Thoracic aorta (tissue), 2 donors: ENCODE measurements at regions not wholly inside any gene's neighbourhood (a gene's known extent, or its start where the extent isn't known, plus 50 kb on each side); places are given as distances from the start of the nearest gene placed in this dataset.

Experiments
- ATAC-seq: fragments of 150-250 bp; one replicate; pipeline ENCODE4 v1.8.0; 2017; ENCODE audit warnings: low read depth; ENCODE audit not compliant: insufficient number of reproducible peaks, low FRiP score
- DNase-seq: peaks from one replicate; pipeline ENCODE4 v3.0.0-alpha.2; 2020; ENCODE audit warnings: low spot score
- H3K27ac ChIP-seq, 2 donors: fragments of 200-600 bp; sonication (generic); 1 replicate in 1 of 2; 2 replicates in 1 of 2; pipeline ENCODE4 v1.5.1; 2016; ENCODE audit warnings: mild to moderate bottlenecking in 2 of 2, moderate library complexity in 2 of 2
- H3K27me3 ChIP-seq: fragments of 200-600 bp; sonication (generic); replicated peaks from 2 replicates; pipeline ENCODE4 v1.6.0; 2016; ENCODE audit warnings: mild to moderate bottlenecking; ENCODE audit not compliant: insufficient read depth
- H3K36me3 ChIP-seq: fragments of 200-600 bp; sonication (generic); one replicate; pipeline ENCODE4 v1.5.1; 2016
- H3K4me1 ChIP-seq, 2 donors: fragments of 200-600 bp; sonication (generic); 1 replicate in 1 of 2; 2 replicates in 1 of 2; pipeline versions ENCODE4 v1.5.1 to v1.6.0; 2016; ENCODE audit warnings: low read depth in 2 of 2, mild to moderate bottlenecking in 1 of 2; ENCODE audit not compliant: control insufficient read depth in 1 of 2
- H3K4me3 ChIP-seq: fragments of 200-600 bp; sonication (generic); 2 replicates; pipeline ENCODE4 v1.5.1; 2016; ENCODE audit warnings: mild to moderate bottlenecking
- H3K9me3 ChIP-seq: fragments of 200-600 bp; sonication (generic); 2 replicates; pipeline ENCODE4 v1.5.1; 2016
- TF ChIP-seq, protein P1 (sequence below): fragments of 200-600 bp; sonication (generic); IDR thresholded peaks from one replicate; pipeline ENCODE4 v1.5.1; 2019; ENCODE audit warnings: antibody characterized with exemption

DNA sequence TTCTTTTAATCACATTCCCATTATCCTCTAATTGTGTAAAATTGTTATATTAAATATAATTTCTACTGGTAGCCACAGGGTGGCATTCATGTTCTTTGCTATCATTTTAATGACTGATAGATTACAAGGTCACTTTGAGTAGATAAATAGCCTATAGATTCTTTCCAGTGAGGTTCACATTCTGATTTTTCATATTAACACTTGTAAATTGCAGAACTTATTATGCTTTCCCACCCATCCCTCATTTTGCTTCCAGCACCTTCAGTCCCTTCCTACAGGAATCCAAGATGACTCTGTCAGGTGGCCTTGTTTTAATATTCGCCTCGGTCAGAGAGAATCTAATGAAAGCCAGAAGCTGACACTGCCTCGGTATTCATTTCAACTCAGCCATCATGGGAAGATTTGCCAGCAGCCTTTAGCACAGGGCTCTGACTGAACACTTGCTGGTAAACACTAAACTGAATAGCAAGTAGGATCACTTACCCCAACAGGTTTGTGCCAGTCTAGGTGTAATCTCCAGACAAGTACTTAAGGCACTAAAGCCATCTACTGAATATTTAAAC lies 101.2 kb upstream of the FSHR start:
- TF ChIP-seq, protein P1, sequence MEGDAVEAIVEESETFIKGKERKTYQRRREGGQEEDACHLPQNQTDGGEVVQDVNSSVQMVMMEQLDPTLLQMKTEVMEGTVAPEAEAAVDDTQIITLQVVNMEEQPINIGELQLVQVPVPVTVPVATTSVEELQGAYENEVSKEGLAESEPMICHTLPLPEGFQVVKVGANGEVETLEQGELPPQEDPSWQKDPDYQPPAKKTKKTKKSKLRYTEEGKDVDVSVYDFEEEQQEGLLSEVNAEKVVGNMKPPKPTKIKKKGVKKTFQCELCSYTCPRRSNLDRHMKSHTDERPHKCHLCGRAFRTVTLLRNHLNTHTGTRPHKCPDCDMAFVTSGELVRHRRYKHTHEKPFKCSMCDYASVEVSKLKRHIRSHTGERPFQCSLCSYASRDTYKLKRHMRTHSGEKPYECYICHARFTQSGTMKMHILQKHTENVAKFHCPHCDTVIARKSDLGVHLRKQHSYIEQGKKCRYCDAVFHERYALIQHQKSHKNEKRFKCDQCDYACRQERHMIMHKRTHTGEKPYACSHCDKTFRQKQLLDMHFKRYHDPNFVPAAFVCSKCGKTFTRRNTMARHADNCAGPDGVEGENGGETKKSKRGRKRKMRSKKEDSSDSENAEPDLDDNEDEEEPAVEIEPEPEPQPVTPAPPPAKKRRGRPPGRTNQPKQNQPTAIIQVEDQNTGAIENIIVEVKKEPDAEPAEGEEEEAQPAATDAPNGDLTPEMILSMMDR = no peak
- Histone ChIP-seq H3K4me1 (no peaks in the 10 kb centered on the region), H3K4me3 (no peak overlapping the region), H3K36me3 (no peaks in the 10 kb centered on the region), H3K27ac (no peak overlapping the region), H3K27me3 (no peaks in the 10 kb centered on the region), H3K9me3 (no peaks in the 10 kb centered on the region)
- ATAC-seq (no peak), DNase-seq (no peak)

DNA sequence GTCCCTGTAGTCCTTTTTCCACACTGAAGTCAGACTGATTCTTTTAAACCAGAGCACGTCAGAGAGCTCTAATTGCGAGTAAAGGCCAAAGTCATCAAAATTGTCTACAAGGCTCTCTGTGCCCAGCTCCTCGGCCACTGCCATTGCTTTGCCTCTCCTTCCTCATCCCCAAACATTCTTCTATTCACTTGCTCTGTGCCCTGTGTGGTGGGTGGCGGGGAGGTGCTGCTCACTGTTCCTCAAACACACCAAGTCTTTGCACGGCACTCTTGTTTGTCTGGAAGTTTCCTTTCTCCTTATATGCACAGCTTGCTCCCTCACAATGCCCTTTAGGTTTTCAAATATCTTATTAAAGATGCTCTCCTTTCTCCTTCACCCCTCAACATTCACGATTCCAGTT lies 100.1 kb upstream of the FSHR start:
- Histone ChIP-seq H3K4me1 (no peaks in the 10 kb centered on the region), H3K27me3 (no peaks in the 10 kb centered on the region), H3K36me3 (no peaks in the 10 kb centered on the region), H3K9me3 (no peaks in the 10 kb centered on the region), H3K4me3 (no peak overlapping the region), H3K27ac (no peak overlapping the region)
- ATAC-seq (no peak), DNase-seq (no peak)
- TF ChIP-seq, protein P1 = no peak

DNA sequence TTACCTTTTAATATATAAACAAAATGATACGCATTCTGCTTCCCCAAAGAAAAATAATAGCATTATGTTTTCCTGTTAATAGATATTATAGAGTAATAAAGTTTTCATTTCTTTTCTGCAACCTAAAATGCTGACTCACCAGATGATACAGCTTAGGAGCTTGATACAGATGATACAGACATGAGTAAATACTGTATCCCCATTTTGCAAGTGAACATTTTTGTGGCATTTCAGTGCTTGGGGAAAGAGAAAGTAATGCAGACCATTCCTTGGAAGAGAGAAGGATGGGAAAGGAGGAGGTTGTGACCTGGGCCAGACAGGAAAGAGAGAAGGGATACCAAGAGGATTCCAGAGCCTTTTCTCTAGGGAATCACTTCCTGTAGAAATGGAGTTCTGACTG lies 97.5 kb upstream of the FSHR start:
- H3K27me3 ChIP-seq = no peaks in the 10 kb centered on the region
- no peak overlapping the region for H3K4me3 ChIP-seq
- no peaks in the 10 kb centered on the region for H3K36me3 ChIP-seq
- H3K4me1 ChIP-seq = no peaks in the 10 kb centered on the region
- H3K9me3 ChIP-seq = no peaks in the 10 kb centered on the region
- DNase-seq (no peak), ATAC-seq (no peak)
- TF ChIP-seq, protein P1 = no peak
- no peak overlapping the region for H3K27ac ChIP-seq

DNA sequence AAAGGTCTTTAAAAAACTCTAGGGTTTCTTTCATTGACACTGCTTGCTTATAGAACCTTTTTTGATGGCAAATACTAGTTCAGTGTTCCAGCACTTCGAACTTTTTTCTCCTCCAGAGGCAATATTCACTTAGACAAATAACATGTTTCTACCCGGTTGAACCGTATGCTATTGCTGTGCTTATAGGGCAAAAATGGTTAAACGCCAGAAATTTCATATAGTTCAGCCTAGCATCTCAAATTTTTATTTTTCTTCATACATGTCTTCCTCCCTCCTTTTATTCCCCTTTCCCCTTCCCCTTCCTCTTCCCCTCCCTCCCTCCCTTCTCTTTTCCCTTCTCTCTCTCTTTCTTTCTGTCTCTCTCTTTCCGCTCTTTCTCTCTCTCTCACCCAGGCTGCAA lies 96.9 kb upstream of the FSHR start:
- no peaks in the 10 kb centered on the region for H3K9me3 ChIP-seq
- H3K27ac ChIP-seq = no peak overlapping the region
- no peak for ATAC-seq
- H3K4me1 ChIP-seq = no peaks in the 10 kb centered on the region
- H3K36me3 ChIP-seq = no peaks in the 10 kb centered on the region
- DNase-seq = no peak
- no peak overlapping the region for H3K4me3 ChIP-seq
- no peaks in the 10 kb centered on the region for H3K27me3 ChIP-seq
- TF ChIP-seq, protein P1 = no peak

DNA sequence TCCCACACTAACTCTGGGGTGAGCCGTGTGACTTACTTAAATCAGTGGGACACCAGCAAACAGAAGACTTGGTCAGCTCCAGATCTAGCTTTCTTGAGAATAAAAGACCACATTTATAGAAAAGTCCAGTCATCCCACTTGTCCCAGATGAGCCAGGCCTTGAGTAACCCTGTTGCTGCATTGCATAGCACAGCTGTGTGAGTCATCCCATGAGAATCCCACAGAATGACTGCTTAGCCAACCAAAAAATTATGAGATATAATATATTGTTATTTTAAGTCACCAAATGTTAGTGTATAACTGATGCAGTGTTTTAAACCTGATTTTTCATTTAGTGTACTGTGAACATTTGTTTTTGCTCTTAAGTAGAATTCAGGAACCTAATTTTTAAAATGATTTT lies 94.2 kb upstream of the FSHR start:
- no peaks in the 10 kb centered on the region for H3K4me1 ChIP-seq
- TF ChIP-seq, protein P1 = no peak
- H3K9me3 ChIP-seq = no peaks in the 10 kb centered on the region
- ATAC-seq (no peak), DNase-seq (no peak)
- no peak overlapping the region for H3K4me3 ChIP-seq
- H3K27ac ChIP-seq = no peak overlapping the region
- no peaks in the 10 kb centered on the region for H3K36me3 ChIP-seq
- no peaks in the 10 kb centered on the region for H3K27me3 ChIP-seq
